GM23248 (cell line): ENCODE measurements at regions not wholly inside any gene's neighbourhood (a gene's known extent, or its start where the extent isn't known, plus 50 kb on each side); places are given as distances from the start of the nearest gene placed in this dataset.

Experiments
- EZH2 ChIP-seq: fragments of 200-600 bp; sonication (generic); IDR thresholded peaks from 2 replicates; pipeline ENCODE4 v1.6.1; 2018; ENCODE audit warnings: antibody characterized with exemption, mild to moderate bottlenecking; ENCODE audit not compliant: insufficient read depth, poor library complexity, severe bottlenecking
- EZH2phosphoT487 ChIP-seq: fragments of 200-600 bp; sonication (generic); IDR thresholded peaks from 2 replicates; pipeline ENCODE4 v1.6.1; 2018; ENCODE audit warnings: antibody characterized with exemption, moderate library complexity, mild to moderate bottlenecking, low read depth; ENCODE audit not compliant: insufficient read depth

GRCh38 chr6:91428296-91428695 is 841.4 kb upstream of the MAP3K7 start:
- TF ChIP-seq EZH2: no peak
- TF ChIP-seq EZH2phosphoT487: no peak
